Caco-2 (cell line): ENCODE measurements at regions not wholly inside any gene's neighbourhood (a gene's known extent, or its start where the extent isn't known, plus 50 kb on each side); places are given as distances from the start of the nearest gene placed in this dataset.

Experiments
- BruUV-seq: library from RNA; stranded (reverse); fragments of 400-500 nt; replicated peaks from 2 replicates; lab custom pipeline; 2021; lab: Mats Ljungman, UMichigan
- CTCF ChIA-PET: fragments of 300-600 bp; sonication (Branson Sonifier 250); formaldehyde crosslinking; loops from one replicate; lab custom pipeline; 2022; ENCODE audit warnings: antibody characterized with exemption; lab: Charles Lee
- POLR2A ChIA-PET: fragments of 300-600 bp; sonication (Branson Sonifier 250); formaldehyde crosslinking; loops from one replicate; lab custom pipeline; 2022; ENCODE audit warnings: antibody characterized with exemption; lab: Charles Lee
- DNase-seq, 2 experiments: peaks; one replicate each; pipeline versions ENCODE4 v3.0.0 to v3.0.0-alpha.2; 2020 to 2022
- H3K27me3 ChIP-seq: replicated peaks from 2 replicates; pipeline ENCODE4 v1.6.0; 2011; ENCODE audit warnings: low read length; ENCODE audit not compliant: control insufficient read depth, insufficient read depth
- H3K36me3 ChIP-seq: 2 replicates; pipeline ENCODE4 v1.5.1; 2011; ENCODE audit warnings: low read length; ENCODE audit not compliant: control insufficient read depth, insufficient read depth
- H3K4me1 ChIP-seq: fragments of 250-450 bp; sonication (Bioruptor Pico); 2 replicates; pipeline ENCODE4 v1.5.1; 2020; ENCODE audit warnings: mild to moderate bottlenecking
- H3K4me3 ChIP-seq: 2 replicates; pipeline ENCODE4 v1.5.1; 2011; ENCODE audit warnings: low read depth, mild to moderate bottlenecking, control low read depth, low read length
- H3K9me3 ChIP-seq: fragments of 250-450 bp; sonication (Bioruptor Pico); 2 replicates; pipeline ENCODE4 v1.5.1; 2020; ENCODE audit warnings: mild to moderate bottlenecking, moderate library complexity
- H3K27ac Mint-ChIP-seq: one replicate; pipeline ENCODE4 v1.8.0; 2022; ENCODE audit warnings: mixed read lengths; ENCODE audit not compliant: unreplicated experiment
- H3K27me3 Mint-ChIP-seq: one replicate; pipeline ENCODE4 v1.8.0; 2022; ENCODE audit warnings: mixed read lengths; ENCODE audit not compliant: insufficient read depth, unreplicated experiment
- H3K36me3 Mint-ChIP-seq: one replicate; pipeline ENCODE4 v1.8.0; 2022; ENCODE audit warnings: mild to moderate bottlenecking, mixed read lengths; ENCODE audit not compliant: insufficient read depth, unreplicated experiment
- H3K4me1 Mint-ChIP-seq: one replicate; pipeline ENCODE4 v1.8.0; 2022; ENCODE audit warnings: low read depth, mixed read lengths; ENCODE audit not compliant: unreplicated experiment
- H3K4me3 Mint-ChIP-seq: one replicate; pipeline ENCODE4 v1.8.0; 2022; ENCODE audit warnings: mild to moderate bottlenecking, moderate library complexity, mixed read lengths; ENCODE audit not compliant: unreplicated experiment
- H3K9me3 Mint-ChIP-seq: one replicate; pipeline ENCODE4 v1.8.0; 2022; ENCODE audit warnings: mixed read lengths; ENCODE audit not compliant: unreplicated experiment
- intact Hi-C: fragments of 100-400 bp; cut with micrococcal nuclease; formaldehyde crosslinking; loops from one replicate; pipeline ENCODE4 v1.10.0; 2022; ENCODE audit not compliant: unreplicated experiment
- TF ChIP-seq, protein P1 (sequence below), 2 experiments: fragments of 200-600 bp in 1 of 2; IDR thresholded peaks; 1 replicate in 1 of 2; 2 replicates in 1 of 2; pipeline versions ENCODE4 v1.5.1 to v1.8.0; 2011 to 2022; ENCODE audit warnings: antibody characterized with exemption in 1 of 2, control low read depth in 1 of 2, inconsistent platforms in 1 of 2, low read depth in 1 of 2, low read length in 1 of 2, mild to moderate bottlenecking in 1 of 2, moderate library complexity in 1 of 2; ENCODE audit not compliant: insufficient read depth in 1 of 2, severe bottlenecking in 1 of 2, unreplicated experiment in 1 of 2

DNA sequence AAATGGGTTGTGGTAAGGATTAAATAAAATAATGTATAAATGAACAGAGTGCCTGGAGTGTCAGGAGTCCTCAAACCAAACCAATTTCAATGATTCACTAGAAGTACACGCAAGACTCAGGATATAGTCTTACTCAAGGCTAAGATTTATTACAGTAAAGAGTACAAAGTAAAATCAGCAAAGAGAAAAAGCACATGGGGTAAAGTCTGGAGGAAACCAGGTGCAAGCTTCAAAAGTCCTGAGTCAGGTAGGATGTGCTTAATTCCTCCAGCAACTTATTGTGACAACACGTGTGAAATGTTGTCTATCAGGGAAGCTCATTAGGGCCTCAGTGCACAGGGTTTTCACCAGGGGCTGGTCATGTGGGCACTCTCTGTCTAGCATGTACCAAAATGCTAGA lies 105.8 kb upstream of the NAP1L1 start:
- Histone ChIP-seq H3K4me1 (peaks cover 25% of the 10 kb centered on the region), H3K36me3 (no peaks in the 10 kb centered on the region), H3K27me3 (no peaks in the 10 kb centered on the region), H3K4me3 (no peak overlapping the region), H3K9me3 (0 out of 2 replicates have a peak, but pooled peaks cover 2% of the 10 kb centered on the region)
- intact Hi-C loops = no loop called here
- DNase-seq = no peak
- Mint-ChIP-seq H3K4me1 (peaks cover 23% of the 10 kb centered on the region), H3K9me3 (peaks cover 25% of the 10 kb centered on the region), H3K27ac (no peak overlapping the region), H3K27me3 (no peaks in the 10 kb centered on the region), H3K36me3 (peaks cover 5% of the 10 kb centered on the region), H3K4me3 (no peak overlapping the region)
- TF ChIP-seq, protein P1, sequence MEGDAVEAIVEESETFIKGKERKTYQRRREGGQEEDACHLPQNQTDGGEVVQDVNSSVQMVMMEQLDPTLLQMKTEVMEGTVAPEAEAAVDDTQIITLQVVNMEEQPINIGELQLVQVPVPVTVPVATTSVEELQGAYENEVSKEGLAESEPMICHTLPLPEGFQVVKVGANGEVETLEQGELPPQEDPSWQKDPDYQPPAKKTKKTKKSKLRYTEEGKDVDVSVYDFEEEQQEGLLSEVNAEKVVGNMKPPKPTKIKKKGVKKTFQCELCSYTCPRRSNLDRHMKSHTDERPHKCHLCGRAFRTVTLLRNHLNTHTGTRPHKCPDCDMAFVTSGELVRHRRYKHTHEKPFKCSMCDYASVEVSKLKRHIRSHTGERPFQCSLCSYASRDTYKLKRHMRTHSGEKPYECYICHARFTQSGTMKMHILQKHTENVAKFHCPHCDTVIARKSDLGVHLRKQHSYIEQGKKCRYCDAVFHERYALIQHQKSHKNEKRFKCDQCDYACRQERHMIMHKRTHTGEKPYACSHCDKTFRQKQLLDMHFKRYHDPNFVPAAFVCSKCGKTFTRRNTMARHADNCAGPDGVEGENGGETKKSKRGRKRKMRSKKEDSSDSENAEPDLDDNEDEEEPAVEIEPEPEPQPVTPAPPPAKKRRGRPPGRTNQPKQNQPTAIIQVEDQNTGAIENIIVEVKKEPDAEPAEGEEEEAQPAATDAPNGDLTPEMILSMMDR (IDR thresholded peaks at IDR 0.05; ENCODE audit: insufficient read depth in 1 of 2, low read depth in 1 of 2, low read length in 1 of 2, severe bottlenecking in 1 of 2, unreplicated experiment in 1 of 2) = no peak
- BruUV-seq = no TSS peak
- ChIA-PET CTCF (no interaction called here), POLR2A (no interaction called here)

- H3K4me3 ChIP-seq = no peak overlapping the region
- no peaks in the 10 kb centered on the region for H3K9me3 ChIP-seq
- Mint-ChIP-seq H3K36me3 (peaks cover 1% of the 10 kb centered on the region), H3K4me1 (peaks cover 19% of the 10 kb centered on the region), H3K27ac (no peak overlapping the region), H3K9me3 (peaks cover 20% of the 10 kb centered on the region), H3K27me3 (no peaks in the 10 kb centered on the region), H3K4me3 (no peak overlapping the region)
- no peak for DNase-seq
- H3K4me1 ChIP-seq = peaks cover 20% of the 10 kb centered on the region
- H3K36me3 ChIP-seq = no peaks in the 10 kb centered on the region
- TF ChIP-seq, protein P1 (IDR thresholded peaks at IDR 0.05; ENCODE audit: insufficient read depth in 1 of 2, low read depth in 1 of 2, low read length in 1 of 2, severe bottlenecking in 1 of 2, unreplicated experiment in 1 of 2) = no peak
- ChIA-PET POLR2A (no interaction called here), CTCF (no interaction called here)
- intact Hi-C loops = no loop called here
- no TSS peak for BruUV-seq
- H3K27me3 ChIP-seq = no peaks in the 10 kb centered on the region
These were observed 105.4 kb upstream of the NAP1L1 start for GRCh38 chr12:76189851-76190250.

DNA sequence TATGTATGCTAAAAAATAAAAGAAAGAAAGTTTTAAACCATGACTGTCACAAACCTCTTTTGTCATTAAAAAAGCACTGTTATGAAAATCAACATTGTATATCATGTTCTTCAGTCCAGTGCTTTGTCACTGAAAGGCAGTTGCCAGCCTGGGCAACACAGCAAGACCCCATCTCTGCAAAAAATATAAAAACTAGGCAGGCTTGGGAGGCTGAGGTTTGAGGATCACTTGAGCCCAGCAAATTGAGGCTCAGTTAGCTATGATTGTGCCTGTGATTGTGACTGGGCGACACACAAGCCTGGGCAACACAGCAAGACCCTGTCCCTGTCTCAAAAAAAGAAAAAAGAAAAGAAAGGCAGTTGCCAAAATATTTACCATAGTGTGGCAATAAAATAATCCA lies 102.7 kb upstream of the NAP1L1 start:
- Histone ChIP-seq H3K27me3 (no peaks in the 10 kb centered on the region), H3K4me3 (no peak overlapping the region), H3K9me3 (no peaks in the 10 kb centered on the region), H3K36me3 (no peaks in the 10 kb centered on the region), H3K4me1 (peaks cover 7% of the 10 kb centered on the region)
- ChIA-PET CTCF (no interaction called here), POLR2A (no interaction called here)
- Mint-ChIP-seq H3K36me3 (no peaks in the 10 kb centered on the region), H3K4me1 (no peaks in the 10 kb centered on the region), H3K9me3 (no peaks in the 10 kb centered on the region), H3K27ac (no peak overlapping the region), H3K4me3 (no peak overlapping the region), H3K27me3 (no peaks in the 10 kb centered on the region)
- TF ChIP-seq, protein P1 (IDR thresholded peaks at IDR 0.05; ENCODE audit: insufficient read depth in 1 of 2, low read depth in 1 of 2, low read length in 1 of 2, severe bottlenecking in 1 of 2, unreplicated experiment in 1 of 2) = no peak
- BruUV-seq = no TSS peak
- intact Hi-C loops = no loop called here
- DNase-seq = no peak
